Dermis blood vessel endothelial cell (primary cell): ENCODE measurements at regions not wholly inside any gene's neighbourhood (a gene's known extent, or its start where the extent isn't known, plus 50 kb on each side); places are given as distances from the start of the nearest gene placed in this dataset.

Source experiments
- DNase-seq: peaks from one replicate; pipeline ENCODE4 v3.0.0; 2010

DNA sequence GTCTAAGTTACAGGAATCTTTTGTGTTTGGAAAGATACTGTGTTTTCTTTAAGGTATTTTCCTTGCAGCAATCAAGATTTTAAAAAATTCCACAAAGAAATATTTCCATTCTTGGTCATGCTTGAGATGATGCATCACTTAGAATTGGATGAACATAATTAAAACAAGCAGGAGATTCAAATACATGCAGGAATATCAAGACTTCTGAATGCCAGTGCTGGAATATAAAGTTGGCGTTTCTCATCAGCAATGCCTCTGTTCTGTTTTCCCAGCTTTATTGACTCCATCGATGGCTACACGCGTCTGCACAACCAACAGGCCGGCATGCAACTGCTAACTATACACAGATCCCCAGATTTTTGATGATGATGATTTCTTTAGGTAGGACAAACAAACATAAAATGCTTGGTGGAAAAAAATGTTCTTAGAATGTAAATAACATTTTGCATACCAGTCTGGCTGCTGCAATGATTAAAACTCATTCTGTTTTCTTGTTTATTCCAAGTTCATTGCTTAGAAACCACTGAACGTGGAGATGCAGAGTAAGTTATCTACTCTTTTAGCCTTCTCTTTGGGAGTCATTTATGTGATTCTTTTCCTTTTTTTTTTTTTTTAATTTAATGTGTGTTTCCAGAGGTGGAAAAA, 91.3 kb upstream of the FAM171A1 start:
- no peak for DNase-seq

DNA sequence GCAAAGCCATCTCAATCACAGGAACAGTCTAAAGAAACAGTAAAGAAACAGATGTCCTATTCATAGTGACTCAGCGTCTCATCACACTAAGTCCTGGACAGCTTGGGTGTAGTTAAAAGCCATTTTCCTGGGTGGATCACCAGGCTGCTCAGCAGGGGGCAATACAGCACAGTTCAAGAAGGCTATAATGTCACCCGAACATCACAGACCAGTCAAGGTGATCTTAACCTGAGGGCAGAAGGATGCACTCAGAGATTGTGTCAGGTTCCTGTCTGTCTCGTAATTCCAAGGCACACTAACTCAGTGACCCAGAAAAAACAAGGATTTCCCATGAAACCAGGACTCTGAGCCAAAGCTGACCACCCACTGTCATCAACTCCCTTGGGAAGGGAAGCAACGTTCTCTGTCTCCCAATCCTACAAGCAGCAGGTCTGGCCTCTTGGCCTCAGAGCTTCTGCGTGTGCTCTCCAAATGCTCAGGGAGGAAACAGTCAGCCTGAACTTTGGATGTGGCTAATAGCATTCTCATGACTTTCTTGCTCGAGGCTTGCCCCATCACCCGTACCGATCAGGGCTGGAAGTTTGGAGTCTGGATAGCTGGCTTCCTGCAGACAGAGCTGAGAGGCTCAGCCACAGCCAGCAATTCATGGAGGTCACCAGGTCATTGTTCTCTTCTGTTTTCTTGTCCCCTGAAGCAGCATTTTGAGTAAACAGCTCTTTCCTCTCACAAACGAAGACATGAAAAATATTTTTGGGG, 90.4 kb upstream of the FAM171A1 start:
- peak; percentile 48 for DNase-seq

DNA sequence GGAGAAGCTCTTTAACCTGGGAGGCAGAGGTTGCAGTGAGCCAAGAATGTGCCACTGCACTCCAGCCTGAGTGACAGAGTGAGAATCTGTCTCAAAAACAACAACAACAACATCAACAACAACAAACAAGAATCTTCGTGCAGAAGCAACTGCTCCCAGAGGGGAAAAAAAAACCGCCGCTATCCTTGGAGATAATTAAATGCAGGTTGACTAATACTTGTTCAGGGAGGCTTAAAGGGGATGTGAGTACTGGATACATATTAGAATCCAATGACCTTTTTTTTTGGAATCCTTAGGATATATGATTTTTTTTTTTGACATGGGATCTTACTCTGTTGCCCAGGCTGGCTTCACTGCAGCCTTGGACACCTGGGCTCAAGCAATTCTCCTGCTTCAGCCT, 89.6 kb upstream of the FAM171A1 start:
- no peak for DNase-seq

DNA sequence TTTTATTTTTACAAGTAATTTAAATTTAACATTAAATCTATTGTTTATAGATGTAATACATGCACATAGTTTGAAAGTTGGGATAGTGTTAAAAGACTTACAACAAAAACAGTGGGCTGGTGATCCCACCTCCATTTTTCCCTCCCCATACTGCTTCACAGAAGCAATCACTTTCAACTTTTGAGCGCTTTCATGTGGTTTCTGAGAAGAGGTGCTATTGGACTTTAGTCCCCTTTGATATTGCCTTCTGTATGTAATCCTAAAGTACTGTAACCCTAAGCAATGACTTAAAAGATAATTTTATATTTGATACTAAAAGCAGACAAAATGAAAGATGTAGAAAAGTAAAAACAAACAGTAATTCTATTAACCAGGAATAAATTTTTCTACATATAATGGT, 88.1 kb upstream of the FAM171A1 start:
- DNase-seq = no peak

DNA sequence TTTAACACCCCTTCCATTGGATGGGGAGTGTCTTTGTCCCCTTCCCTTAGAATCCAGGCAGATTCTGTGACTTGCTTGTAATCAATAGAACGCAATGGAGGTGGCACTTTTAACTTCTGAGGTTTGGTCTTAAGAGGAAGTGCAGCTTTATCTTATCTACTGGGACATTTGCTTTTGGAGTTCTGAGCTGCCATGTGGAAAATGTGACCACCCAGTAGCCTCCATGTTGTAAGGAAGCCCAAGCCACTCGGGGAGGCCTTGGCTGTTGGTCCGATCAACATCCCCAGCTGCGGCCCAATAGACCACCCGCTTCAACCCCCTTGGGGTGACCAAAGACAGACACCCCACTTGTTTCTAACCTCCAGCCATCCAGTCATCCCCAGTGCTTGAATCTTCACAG, 86.3 kb upstream of the FAM171A1 start:
- no peak for DNase-seq

DNA sequence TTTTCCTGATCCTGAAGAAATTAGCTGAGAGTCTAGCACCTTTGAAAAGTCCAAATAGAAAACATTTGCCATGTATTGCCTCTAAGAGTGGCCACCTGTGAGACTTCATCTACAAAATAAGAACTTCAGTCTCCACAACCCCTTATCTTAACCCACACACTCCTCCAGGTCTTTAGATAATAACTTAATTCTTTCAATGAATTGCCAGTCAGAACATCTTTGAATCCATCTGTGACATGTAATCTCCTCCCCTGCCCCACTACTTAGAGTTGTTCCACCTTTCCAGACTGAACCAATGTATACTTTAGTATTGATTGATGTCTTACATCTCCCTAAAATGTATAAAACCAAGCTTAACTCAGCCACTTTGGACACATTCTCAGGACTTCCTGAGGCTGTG, 84.4 kb upstream of the FAM171A1 start:
- no peak for DNase-seq

DNA sequence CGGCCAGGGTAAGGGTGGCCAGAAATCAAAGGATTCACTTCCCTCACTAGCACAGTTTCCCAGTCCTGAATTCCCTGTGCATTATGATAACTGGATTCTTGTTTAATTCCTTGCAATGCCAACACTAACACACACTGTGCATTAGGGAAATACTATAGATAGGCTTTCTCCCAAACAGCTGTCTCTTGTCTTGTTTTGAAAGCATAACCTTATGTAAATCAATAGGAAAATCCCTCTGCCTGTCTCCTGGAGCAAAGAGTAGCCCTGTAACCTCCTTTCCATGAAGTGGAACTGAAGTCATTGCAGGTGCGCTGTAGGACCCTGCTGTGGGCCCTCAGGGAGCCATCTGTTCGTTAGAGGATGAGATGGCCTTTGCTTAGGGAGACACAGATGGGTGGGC, 82.8 kb upstream of the FAM171A1 start:
- no peak for DNase-seq

DNA sequence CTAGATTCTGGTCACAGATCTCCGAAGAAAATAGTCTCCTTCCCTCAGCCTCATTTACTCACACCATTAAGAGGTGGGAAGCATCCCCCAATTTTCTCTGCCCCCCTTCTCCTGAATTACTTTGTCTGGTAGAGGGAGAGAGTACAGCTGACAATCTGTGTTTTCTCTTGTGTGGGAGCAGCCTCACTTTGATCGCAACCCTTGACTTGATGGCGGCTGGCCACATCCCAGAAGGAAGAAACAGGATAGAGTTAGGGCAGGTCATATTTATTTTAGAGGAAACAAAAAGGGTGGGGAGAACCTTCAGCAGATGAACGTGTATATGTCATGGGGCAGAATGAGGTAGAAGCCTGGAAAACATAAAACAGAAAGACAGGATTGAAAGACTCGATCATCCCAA, 82.4 kb upstream of the FAM171A1 start:
- no peak for DNase-seq

DNA sequence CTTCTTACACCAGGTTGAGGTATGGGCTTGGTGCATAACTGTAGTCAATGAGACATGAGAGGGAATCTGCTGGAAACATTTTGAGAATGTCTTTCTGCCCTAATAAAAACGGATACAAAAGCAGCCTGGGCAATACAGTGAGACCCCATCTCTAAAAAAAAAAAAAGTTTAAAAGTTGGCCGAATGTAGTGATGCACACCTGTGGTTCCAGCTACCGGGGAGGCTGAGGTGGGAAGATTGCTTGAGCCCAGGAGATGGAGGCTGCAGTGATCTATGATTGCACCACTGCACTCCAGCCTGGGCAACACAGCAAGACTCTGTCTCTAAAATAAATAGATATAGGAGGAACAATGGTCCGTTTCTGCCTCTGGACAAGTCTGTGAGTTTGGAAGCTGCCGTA, 81.5 kb upstream of the FAM171A1 start:
- no peak for DNase-seq

DNA sequence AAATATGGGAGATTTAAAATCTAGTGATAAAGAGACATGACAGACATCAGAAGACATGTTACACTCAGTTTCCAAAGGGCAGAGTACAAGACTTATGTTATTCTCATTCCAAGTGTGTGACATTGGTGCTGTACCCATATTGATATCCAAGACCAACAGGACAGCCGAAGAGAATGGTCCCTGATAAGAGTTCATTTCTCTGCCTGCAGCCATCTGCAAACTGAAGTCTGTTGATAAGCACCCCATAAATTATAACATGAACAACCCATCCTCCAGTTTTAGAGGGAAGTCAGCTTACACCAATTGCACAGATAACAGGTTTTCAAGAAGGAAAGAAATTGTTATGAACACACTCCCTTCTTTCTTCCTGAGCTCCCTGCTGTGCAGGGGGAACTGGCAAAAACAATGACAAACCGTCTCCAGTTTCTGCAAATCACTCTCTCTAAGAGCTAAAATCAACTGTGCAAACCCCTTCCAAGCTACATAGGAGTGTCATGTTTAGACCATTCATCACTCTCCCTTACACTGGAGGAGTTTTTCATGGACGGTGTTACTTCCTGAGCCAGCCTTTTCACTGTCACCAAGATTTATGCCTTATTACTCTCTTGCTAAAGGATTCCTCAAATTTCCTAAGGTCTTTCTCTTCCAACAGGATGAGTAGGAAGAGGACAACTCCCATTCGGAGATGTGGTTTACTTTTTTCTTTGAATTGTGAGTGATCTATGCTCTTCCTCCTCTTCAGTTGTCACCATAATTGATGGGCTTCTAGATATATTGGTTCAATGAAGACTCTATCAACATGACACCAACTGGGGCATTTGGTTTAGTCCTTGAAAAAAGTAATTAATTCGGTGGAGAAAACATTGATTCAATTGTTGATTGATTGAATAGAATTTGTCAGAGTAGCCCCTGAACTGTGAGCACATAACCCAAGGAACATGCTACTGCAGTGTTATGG, 80.3 kb upstream of the FAM171A1 start:
- DNase-seq = no peak

DNA sequence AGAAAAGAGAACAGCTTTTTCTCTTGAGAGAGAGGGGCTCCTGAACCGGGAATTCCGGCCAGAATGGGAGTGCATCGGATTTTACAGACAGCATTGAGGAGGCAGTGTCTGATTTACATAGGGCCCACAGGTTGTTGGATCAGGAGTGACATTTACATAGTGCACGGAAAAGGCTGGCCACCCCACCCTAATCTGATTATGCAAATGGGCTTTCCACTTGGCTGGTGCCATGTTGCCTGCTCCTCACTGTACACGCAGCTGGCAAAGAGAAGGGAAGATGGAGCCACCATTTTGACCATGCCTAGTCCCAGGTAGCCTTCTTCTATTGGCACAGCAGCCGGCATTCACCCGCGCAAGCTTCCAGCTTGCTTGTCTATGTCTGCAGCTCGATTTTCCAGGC, 77.5 kb upstream of the FAM171A1 start:
- no peak for DNase-seq

DNA sequence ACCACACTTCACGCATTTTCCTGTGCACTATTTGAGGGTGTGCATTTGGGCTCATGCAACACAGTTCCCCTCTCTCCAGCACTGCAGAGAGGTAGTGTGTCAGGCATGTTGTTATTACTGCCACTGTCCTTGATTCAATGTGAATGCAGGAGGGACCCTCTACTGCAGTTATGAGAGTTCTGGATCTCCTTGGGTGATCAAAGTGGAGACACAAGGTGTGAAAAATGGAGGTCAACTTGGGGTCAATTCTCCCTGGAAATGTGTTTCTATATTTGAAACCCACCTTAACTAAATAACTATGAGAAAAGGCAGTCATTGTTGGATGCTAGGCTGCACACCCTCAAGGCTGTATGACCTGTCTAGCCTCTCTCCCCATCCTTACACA, 73.9 kb upstream of the FAM171A1 start:
- DNase-seq = no peak

DNA sequence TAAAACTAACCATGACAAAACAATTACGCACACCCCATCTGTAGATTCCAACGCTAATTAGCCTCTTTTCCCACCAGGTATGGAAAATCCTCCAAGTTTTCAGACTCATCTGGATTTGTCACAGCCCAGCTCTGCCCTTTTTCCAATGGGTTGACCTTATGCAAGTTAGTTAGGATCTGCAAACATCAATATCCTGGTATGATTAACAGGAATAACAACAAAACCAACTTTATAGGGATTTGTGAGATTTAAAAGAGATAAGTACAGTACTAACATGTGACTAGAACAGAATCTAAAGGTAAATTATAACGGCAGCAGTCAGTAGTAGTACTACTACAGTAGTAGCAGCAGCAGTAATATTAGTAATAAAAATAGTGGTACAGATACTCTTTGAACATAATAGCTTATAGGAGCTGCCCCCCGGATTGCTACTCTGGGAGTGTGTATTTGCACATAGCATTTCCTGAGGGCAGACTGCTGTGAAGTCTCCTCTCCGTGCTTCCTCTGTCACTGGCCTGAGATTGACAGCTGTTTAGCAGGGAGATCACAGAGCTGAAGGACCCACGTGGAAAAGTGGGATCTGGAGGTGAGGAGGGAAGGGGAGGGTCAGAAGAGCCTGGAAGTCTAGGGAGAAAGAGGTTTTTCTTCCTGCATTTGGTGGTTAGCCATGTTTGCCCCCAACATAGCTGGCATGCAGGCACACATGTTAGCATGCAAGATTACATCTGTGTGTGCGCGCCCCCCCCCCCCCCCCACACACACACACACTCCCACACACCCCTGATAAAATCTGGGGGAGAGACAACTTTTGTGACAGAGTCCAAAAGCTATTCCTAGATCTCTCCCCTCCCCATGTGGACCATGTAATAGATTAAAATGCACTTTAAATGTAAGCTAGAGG, 73.3 kb upstream of the FAM171A1 start:
- DNase-seq = no peak

DNA sequence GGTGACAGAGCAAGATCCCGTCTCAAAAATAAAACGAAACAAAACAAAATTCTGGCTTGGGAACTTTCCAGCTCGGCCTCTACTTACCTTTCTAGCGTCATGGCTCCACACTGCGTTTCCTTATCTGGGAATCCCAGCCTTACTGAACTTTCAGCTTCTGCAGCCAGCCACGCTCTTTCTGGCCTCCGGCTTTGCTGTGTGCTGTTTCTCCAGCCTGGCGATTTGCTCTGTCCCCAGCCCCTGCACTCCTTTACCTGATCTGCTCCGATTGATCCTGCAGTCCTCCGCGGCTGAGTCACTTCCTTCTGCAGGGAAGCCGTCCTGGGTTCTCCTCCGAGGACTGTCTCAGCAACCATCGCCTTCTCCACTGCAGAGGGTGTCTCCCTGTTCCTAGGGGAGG, 71.0 kb upstream of the FAM171A1 start:
- DNase-seq = no peak

DNA sequence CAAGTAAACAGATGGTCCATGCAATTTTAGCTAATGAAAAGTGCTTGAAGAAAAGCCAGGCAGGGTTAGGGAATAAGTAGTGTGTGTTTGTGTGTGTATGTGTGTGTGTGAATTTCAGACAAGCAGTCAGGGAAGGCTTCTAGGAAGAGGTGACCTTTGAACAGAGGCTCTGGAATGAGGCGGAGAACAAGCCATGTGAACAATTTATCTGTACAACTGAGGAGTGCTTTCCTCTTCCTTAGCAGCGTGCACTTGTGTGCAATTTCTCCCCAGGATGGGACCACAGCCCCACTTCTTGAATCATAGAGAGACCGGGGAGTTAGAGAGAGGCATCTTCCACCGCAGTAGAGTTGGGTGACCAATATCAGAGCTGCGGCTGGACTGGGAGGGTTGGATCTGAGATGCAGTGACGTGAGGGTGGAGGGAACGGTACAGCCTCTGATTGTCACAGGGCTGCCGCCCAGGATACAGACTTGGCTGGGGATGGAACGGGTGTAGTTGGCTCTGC, 69.2 kb upstream of the FAM171A1 start:
- DNase-seq = no peak

DNA sequence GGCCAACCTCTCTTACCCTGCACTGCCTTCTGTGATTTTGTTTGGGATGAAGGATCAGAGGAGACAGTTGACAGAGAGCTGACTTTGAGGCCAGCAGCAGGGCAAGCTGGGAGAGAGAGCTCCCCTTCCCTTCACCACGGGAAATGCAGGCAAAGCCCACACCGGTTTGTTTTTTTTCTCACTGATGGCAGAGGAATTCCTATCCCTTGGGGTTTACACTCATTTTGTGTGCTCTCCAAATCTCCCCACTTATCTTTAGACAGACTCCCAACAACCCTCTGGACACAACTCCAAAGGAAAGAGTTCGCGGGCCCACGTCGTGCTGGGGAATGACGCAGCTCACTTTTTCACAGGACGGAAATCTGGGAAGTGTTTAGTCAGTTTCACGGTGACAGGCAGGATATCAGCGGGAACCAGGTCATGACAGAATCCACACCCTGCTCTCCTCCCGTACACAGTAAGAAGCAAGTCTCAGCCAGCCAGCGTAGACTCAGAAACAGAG, 68.3 kb upstream of the FAM171A1 start:
- DNase-seq = peak; percentile 57

DNA sequence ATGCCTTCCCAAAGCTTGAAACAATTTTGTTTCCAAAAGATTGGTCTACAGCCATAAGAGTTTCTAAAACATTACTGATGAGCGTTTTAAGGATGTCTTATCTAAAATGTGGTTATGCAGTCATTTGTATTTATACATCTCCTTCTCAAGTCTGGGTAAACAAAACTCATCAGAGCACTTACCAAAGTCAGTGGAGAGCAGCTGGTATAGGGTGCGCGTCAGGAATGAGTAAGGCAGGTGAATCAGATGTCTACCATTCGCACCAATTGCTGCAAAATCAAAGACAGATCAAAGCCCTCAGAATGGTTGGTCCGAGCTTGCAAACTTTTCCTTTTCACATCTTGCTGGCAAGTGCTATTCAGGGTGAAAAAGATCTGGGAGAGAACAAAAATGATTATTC, 65.6 kb upstream of the FAM171A1 start:
- DNase-seq = no peak

DNA sequence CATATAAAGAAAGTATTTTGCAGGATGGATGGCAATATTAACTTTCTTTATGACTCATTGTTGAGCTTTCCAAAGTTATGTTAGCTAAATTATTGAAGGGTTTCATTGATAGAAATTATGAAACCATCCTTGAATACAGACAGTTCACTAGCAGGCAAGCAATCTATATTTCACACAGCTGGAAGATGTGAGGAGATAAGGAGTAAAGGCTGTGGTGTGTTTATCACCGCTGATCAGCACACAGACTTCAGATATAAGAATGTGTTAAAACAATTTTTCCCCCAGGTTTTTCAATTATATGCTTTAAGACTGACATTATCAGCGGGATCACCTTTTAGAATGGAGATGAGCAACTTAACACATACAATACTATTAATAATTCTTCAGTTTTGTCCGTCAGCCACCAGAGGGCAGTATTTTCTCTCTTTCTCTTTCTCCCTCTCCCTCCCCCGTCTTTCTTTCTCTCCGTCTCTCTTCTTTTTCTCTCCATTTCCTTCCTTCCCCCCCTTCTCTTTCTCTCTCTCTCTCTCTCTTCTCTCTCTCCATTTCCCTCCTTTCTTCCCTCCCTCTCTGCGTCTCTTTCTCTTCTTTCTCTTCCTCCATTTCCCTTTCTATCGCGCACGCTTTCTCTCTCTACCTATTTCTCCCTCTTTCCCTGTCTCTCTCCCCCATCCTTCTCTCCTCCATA, 62.9 kb upstream of the FAM171A1 start:
- peak; percentile 66 for DNase-seq

DNA sequence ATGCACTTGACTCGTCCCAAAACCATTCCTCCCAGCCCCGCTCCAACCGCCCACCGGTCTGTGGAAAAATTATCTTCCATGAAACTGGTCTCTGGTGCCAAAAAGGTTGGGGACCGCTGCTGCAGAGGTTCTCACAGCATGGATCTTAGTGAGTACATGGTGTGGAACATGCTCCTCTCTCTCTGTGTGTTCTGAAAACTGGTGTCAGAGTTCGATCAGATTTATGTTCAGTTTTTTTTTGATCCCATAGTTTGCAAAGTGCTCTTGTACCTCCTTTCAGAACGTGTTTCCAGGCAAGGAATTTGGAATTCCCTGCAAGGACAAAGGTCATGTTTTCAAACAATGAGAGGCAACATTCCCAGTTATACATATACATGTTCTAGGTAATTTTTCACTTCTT, 61.2 kb upstream of the FAM171A1 start:
- no peak for DNase-seq

DNA sequence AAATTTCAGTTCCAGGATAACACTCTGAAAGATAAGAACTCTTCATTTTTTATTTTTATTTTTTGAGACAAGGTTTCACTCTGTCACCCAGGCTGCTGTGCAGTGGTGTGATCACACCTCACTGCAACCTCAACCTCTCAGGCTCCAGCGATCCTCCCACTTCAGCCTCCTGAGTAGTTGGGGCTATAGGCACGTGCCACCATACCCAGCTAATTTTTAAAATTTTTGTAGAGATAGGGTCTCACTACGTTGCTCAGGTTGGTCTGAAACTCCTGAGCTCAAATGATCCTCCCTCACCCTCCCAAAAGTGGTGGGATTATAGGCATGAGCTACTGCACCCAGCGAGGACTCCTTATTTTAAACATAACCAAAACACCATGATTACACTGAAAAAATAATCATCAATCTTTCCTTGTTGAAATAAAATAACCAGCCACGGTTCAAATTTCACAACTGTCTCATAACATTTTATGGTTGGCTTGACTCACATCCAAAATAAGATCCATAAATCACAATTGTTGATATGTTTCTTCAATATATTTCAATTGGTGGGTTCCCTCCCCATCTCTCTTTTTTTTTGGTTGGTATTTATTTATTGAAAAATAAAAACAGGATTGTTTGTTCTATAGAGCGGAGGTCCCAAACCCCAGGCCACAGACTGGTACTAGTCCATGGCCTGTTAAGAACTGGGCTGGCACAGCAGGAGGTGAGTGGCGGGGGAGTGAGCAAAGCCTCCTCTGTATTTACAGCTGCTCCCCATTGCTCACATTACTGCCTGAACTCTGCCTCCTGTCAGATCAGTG, 60.1 kb upstream of the FAM171A1 start:
- no peak for DNase-seq

DNA sequence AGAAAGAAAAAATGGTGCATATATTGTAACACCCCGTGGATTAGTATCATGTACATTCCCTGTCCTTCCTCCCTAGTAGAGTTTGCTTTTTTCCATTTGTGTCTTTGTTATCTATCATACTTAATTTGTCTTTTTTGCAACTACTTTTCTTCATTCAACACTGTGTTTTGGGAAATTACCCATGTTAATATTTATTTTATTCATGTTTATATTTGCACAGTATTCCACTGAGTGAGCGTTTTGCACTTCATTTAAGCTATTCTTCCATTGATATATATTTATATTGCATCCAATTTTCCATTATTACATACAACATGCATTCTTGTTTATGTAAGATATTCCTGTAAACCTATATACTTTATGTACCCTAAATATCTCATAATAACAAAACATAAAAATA, 57.6 kb upstream of the FAM171A1 start:
- DNase-seq = no peak
